ENCODE measurements at regions not wholly inside any gene's neighbourhood (a gene's known extent, or its start where the extent isn't known, plus 50 kb on each side); places are given as distances from the start of the nearest gene placed in this dataset.
"Not testable (repeated sequence)": the region's sequence is repeated elsewhere in the genome, so short reads cannot be mapped to it uniquely, and the experiment has no call there.

DNA sequence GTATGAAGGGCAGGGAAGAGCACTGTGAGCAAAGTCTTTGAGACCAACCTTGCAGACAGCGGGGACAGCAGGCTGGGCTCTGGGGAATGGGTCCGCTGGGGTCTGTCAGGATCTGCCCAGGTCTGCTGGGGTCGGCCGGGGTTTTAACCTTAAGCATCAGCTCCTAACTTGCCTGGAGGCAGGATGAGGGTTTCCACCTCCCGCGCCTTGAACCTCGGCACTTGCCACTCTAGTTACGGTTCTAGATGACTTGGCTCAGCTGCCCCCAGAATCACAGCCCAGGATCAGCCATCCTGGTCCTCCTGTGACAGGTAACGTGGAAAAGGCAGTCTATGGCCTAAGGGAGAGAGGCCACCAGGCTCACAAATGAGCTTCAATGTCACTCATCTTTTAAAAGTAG, 50.4 kb upstream of the CACUL1 start:
- no peak for DNase-seq (ENCODE audit: low read depth, low spot score)

DNA sequence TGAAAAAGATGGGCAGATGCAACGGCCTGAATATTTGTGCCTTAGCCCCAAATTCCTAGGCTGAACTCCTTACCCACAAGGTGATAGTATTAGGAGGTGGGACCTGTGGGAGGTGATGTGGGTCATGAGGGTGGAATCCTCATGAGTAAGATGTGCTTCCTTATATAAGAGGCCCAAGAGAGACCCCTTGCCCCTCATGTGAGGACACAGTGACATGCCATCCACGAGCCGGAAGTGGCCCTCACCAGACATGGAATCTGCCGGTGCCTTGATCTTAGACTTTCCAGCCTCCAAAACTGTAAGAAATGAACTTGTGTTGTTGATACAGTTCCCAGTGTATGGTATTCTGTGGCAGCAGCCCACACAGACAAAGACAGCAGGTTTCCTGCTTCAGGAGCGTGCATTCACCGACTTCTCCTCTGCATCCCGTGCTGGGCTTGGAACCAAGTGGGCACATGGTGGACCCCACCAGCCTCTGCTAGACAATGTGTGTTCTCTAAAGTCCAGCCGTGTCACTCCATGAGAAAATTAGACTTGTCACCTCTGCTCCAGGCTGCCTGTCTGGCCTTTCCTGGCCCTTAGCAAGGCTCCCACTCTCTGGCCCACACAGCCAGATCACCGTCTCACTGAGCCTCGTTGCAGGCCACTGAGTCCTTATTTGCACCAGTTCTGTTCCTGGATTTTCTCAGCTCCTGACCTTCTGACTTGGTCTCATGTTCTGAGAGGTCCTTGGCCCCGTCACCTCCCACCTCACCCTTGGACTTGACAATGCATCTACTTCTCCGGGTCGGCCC, 52.9 kb upstream of the CACUL1 start:
- no peak for DNase-seq (ENCODE audit: low read depth, low spot score)

DNA sequence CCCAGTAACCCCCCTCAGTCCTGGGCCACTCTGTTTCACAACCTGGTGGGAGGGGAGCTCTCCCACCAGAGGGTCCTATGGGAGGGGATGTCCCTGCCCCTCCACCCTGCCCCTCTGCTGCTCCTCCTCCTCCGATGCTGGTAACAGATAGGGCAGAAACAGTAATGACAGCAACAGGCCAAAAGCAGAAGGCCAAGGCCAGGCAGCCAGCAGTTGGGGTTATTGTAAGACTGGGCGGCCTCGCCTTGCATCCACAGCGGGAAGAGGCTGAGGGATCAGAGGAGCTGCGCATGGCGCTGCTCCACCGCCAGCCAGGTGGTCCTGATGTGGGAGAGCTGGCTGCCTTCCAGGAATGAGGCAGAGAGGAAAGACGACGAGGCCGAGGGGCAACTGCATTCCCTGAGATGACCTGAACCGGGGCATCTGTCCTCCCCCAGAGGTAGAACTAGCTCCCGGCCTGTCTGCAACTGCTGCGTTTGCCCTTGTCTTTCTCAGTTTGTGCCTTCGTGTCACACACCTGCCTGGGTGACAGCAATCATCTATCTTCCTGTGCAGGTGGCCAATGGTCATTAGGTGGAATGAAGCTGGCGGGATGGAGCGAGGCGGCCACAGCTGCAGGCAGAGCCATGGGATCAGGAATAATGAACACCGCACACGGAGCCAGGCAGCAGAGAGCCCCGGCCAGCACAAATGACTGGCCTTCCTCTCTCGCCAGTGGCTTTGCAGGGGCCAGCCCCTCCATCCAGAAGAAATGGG, 54.0 kb upstream of the CACUL1 start:
- no peak for DNase-seq (ENCODE audit: low read depth, low spot score)

DNA sequence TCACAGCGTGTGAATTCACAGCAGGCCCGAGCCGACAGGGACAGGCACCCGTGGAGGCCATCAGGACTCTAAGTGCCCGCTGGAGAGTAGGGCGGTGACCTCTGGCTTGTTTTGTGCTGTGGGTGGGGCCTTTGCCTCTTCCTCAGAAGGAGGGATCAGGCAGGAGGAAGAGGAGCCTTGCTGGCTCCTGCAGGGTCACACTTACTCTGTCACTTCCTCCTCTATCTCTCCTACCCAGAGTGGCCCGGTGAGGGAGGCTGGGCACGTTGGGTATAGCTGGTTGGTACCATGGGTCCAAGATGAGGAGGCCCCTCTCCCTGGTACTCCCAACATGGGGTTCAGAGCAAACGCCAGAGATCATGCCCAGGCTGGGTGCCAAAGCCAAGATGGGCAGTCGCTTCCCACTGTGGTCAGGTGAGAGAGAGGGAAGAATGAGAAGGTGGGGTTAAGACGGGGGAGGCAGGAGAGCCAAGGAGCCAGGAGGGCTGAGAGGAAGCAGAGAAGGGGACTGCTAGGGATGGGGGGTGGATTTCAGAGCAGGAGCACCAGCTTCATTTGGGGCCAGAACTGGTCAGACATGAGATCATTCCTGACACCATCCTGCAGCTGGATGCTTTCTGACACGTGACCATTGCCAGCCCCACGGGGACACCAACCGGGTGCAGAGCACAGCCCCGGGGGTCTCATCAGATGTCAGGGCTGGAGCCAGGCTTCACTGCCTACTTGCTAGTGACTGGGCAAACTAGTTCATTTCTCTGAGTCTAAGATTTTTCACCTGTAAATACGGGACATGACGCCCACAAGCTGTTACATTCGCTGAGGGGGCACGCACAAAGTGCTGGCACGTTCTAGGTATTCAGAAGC, 54.8 kb upstream of the CACUL1 start:
- no peak for DNase-seq (ENCODE audit: low read depth, low spot score)

DNA sequence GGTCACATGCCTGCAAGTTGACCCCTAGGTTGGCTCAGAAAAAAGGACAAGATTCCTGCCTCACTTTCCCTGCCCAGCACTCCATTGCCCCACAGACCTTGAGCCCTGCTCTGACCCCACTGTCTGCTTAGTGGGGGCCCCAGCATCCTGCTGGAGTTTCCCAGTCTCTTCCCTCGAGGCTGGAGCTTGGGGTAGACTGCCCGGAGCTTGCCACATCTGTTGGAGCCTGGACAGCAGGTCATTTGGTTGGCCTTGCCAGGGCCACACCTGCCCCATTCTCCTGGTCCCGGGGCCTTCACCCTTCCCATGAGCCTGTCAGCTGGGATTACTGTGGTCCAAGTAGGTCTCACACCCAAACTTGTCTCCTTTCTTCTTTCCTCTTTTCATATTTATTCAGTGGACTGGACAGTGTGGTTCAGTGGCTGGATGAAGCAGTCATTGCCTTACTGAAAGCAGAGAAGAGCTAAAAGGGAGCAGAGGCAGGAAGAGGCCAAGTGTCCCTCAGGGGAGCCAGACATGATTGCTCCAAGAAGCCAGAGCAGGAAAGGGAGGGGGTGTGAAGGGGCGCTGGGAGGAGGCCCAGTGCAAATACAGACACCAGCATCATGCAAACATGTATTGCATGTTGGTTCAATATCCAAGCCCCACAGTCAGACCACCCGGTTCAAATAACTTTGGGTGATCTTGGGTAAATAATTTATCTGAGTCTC, 56.2 kb upstream of the CACUL1 start:
- DNase-seq (ENCODE audit: low read depth, low spot score): no peak

DNA sequence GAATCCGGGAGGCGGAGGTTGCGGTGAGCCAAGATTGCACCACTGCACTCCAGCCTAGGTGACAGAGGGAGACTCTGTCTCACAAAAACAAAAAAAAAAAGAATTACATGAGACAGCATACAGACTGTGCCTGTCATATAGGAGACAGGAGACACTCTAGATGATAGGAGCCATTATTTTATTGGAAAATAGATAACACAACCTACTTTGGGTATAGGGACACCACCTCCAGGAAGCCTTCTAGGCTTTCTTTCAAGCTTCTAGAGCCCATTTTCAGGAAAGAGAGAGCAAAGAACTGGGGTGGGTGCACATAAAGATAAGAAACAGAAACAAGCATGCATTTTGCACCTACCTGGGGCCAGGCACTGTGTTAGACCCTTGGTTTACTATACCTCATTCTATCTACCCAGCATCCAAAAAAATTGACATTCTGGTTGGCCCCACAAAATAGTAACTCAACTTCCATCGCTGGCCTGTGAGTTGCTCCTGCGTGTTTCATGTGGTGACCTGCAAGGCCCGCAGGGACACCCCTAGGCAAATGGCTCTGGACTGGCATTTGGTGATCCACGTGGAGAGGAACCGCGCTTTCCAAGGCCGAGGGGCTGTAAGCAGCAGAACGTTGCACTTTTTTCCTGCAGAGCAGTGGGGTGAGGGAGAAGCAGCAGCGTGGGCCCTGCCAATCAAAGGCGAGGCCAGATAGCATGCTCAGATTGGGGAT, 57.1 kb upstream of the CACUL1 start:
- no peak for DNase-seq (ENCODE audit: low read depth, low spot score)

DNA sequence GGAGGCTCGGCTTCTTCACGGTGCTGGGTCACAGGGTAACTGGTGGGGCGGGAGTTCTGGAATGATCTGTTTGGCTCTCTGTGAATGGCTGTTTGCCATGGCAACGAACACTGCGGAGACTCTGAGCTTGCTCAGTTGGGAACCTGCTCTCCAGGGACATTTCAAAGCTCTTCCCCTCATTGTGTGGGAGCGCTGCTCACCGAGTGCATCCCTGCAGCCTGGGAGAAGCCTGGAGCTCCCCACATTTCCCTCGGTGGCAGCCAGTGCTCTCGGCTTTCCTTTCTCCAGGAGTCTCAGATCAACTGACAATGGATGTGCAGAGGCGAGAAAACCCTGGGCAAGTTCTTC, 57.6 kb upstream of the CACUL1 start:
- no peak for DNase-seq (ENCODE audit: low read depth, low spot score)

DNA sequence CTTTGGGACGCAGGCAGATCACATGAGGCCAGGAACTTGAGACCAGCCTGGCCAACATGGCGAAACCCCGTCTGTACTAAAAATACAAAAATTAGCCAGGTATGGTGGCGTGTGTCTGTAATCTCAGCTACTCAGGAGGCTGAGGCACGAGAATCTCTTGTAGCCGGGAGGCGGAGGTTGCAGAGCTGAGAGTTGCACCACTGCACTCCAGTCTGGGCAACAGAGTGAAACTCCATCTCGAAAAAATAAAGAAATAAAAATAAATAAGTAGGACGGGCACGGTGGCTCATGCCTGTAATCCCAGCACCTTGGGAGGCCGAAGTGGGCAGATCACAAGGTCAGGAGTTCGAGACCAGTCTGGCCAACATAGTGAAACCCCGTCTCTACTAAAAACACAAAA, 58.2 kb upstream of the CACUL1 start:
- DNase-seq (ENCODE audit: low read depth, low spot score): not testable (repeated sequence)

DNA sequence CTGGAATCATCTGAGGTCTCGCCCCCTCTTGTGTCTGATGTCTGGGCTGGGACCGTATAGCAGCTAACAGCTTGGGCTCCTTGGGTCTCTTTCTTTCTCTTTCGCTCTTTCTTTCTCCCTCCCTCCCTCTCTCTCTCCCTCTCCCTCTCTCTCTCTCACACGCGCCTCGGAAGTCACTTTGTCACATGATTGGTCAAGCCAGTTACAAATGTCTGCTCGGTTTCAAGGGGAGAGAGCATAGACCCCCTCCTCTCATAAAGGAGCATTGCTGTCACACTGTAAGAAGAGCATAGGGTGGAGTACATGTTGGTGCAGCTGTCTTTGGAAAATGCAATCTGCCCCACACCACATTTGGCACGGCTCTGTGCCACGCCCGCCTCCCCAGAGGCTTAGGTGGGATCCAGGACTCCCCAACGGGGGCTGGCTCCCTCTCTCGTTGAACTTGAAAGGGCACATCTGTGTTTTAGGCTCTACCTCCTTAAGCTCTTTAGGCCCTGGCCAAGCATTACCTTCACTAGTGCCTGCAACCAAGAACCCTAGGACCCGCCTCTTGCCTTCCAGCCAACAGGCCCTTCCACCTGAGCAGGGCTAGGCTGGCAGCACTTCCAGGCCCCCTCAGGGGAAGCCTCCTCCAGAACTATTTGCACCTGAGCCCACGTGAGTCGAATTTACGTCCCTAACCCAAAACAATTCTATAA, 61.9 kb upstream of the CACUL1 start:
- DNase-seq (ENCODE audit: low read depth, low spot score): no peak

DNA sequence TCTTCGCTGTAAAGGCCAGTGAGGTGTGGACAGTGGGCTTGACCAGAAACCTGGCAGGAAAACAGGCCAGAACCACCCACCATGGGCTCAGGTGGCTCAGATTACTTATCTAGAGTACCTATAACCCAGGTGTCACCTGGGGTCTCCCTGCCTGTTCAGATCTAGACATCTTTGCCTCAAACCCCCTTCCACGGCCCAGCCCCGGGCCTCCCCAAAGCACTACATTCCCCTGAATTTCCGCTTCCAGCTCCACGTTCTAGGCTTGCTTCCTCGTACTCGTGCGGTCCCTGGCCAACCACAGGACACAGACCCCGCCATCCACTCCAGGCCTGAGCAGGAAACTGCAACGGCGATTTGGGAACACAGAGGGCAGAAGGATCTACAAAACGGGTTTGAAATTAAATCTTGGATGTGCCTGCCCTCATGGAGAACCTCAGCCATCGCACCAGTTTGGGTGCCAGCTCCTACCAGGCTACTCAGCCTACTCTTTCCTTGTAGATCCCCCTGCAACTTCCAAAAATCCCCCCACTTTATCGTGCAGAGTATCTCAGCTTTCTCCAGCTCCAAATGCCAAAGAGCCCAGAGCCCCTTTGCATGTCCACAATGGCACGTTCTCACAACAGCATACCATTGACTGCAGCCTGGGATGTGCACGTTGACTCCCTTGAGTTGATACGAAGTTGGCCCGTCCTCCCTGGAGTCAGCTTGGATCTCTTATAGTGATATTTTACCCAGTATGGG, 62.7 kb upstream of the CACUL1 start:
- no peak for DNase-seq (ENCODE audit: low read depth, low spot score)

DNA sequence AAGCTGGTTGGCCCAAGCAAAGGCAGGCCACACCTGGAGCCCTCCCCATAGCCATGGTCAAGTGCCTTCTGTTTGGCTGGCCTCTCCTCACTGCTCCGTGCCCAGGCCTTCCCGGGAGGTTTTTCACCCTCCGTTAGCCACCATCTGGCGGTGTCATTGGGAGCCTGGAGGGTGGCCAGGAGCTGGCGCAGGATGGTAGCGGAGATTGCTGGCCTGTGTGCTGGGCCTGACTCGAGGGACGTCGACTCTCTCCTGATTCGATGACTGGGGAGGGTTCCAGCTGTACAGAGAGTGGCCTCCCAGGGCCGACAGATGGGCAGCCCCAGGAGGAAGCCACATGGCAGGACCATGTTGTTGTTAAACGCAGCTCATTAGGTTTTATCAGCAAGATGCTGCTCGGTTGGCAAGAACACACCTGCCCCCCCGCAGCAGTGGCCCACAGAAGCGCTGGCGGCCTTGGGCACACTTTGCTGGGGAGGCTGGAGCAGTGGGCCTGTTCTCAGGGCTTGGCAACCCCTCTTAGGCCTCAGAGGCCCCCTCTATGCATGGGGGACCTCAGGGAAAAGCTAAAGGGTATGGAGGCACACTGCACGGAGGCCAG, 64.0 kb upstream of the CACUL1 start:
- DNase-seq (ENCODE audit: low read depth, low spot score): no peak

DNA sequence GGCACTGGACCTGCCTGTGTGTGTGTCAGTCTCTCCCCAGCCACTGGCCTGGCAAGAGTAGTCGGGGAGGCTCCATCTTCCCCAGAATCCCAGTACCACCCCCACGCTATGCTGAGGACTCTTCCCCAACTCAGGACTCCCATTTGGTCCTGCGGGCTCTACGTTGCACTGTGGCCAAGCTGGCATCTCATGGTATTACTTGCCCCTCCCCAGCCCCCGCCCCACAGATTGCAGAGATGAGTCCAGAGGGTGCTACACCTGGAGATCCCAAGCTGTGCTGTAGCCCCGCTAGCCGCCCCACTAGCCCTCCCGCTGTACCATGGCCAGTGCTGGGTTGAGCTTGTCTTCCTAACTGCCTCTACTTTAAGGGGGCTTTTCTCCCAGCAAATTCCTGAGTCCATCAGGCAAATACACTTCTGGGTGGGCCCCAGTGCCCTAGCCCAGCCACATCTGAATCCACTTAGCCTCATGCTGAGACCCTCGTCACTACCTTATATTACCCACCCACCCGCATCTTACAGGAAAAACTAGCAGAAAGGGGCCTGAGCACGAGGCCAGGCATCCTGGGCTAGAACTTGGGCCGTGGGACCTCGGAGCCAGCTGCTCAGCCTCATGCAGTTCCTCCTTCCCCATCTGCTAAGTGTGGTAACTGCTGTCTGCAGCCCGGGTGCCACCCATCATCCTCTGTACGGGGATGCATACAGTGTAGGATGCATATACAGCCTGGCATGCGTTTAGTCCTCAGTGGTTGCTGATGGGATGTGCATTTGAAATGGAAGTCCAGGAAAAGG, 65.8 kb upstream of the CACUL1 start:
- DNase-seq (ENCODE audit: low read depth, low spot score): no peak

DNA sequence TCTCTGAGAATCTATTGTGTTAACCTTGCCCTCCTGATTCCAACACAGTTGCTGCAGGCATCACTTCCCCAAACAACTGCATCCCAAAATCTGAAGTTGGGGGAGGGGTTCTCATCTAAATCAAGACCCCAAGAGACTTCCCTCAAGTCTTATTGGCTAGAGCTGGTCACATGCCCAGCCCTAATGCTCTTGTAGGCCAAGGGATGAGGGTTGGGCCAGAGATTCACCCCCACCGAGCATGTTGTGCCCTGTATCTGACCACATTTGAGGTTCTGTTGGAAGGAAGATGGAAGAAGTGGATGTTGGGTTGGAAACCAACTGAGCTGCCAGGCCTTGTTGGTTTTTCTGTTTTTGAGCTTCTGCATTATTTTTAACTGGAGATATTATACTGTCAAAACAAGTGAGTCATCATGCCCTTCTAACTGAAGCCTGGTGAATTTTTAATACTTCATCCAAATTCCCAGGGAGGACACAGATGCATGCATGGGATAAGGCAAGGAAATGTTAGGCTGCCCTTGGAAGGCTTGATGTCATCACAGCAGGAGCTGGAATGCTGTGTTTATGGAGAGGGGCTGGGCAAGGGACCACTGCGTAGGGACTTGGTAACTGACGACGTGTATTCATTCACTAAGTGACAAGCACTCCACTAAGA, 68.6 kb upstream of the CACUL1 start:
- DNase-seq (ENCODE audit: low read depth, low spot score): no peak

DNA sequence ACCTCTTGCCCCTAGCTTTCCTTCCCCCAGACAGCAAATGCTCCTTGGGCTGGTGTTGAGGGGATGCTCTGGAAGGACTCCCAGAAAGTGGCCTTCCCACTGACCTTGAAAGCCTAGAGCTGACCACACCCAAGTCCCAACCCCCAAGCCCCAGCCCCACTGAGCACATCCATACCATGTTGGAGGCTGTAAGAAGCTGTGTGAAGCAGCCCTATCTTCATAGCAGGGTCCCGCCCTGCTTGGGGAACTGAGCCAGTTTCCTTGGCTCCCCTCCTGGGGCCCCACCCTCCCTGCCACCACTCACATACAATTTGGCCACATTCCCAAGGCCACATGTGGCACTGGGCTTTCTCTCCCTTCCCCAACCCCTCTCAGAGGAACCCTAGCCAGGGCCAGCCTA, 72.3 kb upstream of the CACUL1 start:
- DNase-seq (ENCODE audit: low read depth, low spot score): no peak

DNA sequence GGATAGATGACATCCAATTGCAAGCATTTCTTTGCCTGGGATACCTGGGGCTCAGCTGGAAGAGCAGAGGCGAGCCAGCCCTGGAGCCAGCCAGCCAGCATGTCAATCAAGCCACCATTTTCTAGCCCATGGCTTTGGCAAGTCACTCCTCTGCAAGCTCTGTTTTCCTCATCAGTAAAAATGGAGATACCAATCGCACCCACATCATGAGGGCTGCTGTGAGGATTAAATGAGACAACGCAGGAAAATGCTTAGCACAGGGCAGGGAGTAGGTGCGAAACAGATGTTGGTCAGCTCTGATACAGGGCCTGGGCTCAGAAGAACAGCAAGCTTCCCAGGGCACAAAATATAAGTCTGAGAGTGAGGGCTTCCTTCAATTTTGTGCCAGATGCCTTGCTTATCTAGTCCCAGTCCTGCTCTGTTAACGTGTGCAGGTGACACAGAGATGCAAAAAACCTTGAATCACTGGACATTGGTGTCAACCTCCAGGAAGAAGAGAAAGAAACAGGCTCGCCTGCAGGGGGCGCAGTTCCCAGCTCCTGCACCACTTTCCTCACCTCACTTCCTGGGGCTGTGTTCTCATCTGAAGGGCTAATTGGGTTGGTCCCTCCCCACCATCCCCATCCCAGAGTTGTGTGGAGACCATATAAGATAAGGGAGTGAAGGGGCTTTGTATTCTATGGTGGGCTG, 72.8 kb upstream of the CACUL1 start:
- no peak for DNase-seq (ENCODE audit: low read depth, low spot score)

DNA sequence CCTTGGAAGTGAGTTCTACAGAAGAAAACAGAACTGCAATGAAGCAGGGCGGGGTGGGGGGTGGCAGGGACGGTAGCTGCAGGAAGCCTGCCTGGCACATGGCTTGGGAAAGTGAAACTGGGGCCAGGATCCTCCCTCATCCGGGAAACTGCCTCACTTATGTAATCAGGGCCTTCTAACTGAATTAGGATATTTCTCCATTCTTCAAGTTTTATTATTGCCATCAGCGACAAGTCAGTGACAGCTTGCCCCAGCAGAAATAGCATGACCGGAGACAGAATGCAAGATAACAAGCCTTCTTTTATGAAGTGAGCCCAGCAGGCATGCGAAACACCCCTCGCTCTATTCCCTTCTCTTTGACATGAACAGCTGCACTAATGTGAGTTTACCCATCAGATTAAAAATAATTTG, 77.5 kb upstream of the CACUL1 start:
- no peak for DNase-seq (ENCODE audit: low read depth, low spot score)

DNA sequence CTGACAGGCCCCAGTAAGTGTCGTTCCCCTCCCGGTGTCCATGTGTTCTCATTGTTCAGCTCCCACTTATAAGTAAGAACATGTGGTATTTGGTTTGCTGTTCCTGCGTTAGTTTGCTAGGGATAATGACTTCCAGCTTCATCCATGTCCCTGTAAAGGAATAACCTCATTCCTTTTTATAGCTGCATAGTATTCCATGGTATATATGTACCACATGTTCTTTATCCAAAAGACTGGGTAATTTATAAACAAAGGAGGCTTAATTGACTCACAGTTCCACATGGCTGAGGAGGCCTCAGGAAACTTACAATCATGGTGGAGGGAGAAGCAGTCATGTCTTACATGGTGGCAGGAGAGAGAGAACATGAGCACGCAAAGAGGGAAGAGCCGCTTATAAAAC, 79.6 kb upstream of the CACUL1 start:
- DNase-seq (ENCODE audit: low read depth, low spot score): not testable (repeated sequence)
